Mucosa of stomach (tissue), 1 donor: ENCODE measurements at regions not wholly inside any gene's neighbourhood (a gene's known extent, or its start where the extent isn't known, plus 50 kb on each side); places are given as distances from the start of the nearest gene placed in this dataset.

Source experiments
- H3K27me3 ChIP-seq: one replicate; pipeline ENCODE4 v1.7.0; 2013; ENCODE audit warnings: mild to moderate bottlenecking, low read length; ENCODE audit not compliant: control insufficient read depth, insufficient read depth
- H3K36me3 ChIP-seq: one replicate; pipeline ENCODE4 v1.7.0; 2013; ENCODE audit warnings: low read length; ENCODE audit not compliant: control insufficient read depth, insufficient read depth
- H3K4me1 ChIP-seq: one replicate; pipeline ENCODE4 v1.7.0; 2013; ENCODE audit warnings: mild to moderate bottlenecking, low read length; ENCODE audit not compliant: control insufficient read depth, insufficient read depth
- H3K4me3 ChIP-seq: one replicate; pipeline ENCODE4 v1.7.0; 2013; ENCODE audit warnings: low read length
- H3K9ac ChIP-seq: one replicate; pipeline ENCODE4 v1.7.0; 2013; ENCODE audit warnings: mild to moderate bottlenecking, low read length, moderate library complexity
- H3K9me3 ChIP-seq: one replicate; pipeline ENCODE4 v1.7.0; 2013; ENCODE audit warnings: mild to moderate bottlenecking, low read length, moderate library complexity; ENCODE audit not compliant: control insufficient read depth
- donor health status: Pancreatic carcinoma.

- Histone ChIP-seq H3K27me3 (no peaks in the 10 kb centered on the region), H3K4me1 (no peaks in the 10 kb centered on the region), H3K36me3 (no peaks in the 10 kb centered on the region), H3K9me3 (no peaks in the 10 kb centered on the region), H3K9ac (no peak overlapping the region), H3K4me3 (no peak overlapping the region)
Measured at GRCh38 chr15:69949485-69949884, 148.2 kb downstream of the TLE3 start.

- Histone ChIP-seq H3K4me3 (no peak overlapping the region), H3K27me3 (no peaks in the 10 kb centered on the region), H3K4me1 (no peaks in the 10 kb centered on the region), H3K36me3 (no peaks in the 10 kb centered on the region), H3K9me3 (no peaks in the 10 kb centered on the region), H3K9ac (no peak overlapping the region)
Measured at GRCh38 chr15:69951256-69951897, 146.3 kb downstream of the TLE3 start.

GRCh38 chr15:69951898-69952555 lies 145.7 kb downstream of the TLE3 start:
- Histone ChIP-seq H3K4me1 (no peaks in the 10 kb centered on the region), H3K27me3 (no peaks in the 10 kb centered on the region), H3K36me3 (no peaks in the 10 kb centered on the region), H3K9me3 (no peaks in the 10 kb centered on the region), H3K4me3 (no peak overlapping the region), H3K9ac (no peak overlapping the region)

GRCh38 chr15:69953051-69953450 lies 144.7 kb downstream of the TLE3 start:
- no peaks in the 10 kb centered on the region for H3K27me3 ChIP-seq
- H3K36me3 ChIP-seq = no peaks in the 10 kb centered on the region
- H3K4me1 ChIP-seq = no peaks in the 10 kb centered on the region
- H3K9ac ChIP-seq = no peak overlapping the region
- no peaks in the 10 kb centered on the region for H3K9me3 ChIP-seq
- no peak overlapping the region for H3K4me3 ChIP-seq

- H3K4me1 ChIP-seq = no peaks in the 10 kb centered on the region
Measured at GRCh38 chr15:69953816-69954215, 143.9 kb downstream of the TLE3 start.

GRCh38 chr15:69954666-69955065 lies 143.1 kb downstream of the TLE3 start:
- H3K4me3 ChIP-seq = no peak overlapping the region
- no peaks in the 10 kb centered on the region for H3K36me3 ChIP-seq
- H3K4me1 ChIP-seq = no peaks in the 10 kb centered on the region
- no peaks in the 10 kb centered on the region for H3K9me3 ChIP-seq
- no peaks in the 10 kb centered on the region for H3K27me3 ChIP-seq
- H3K9ac ChIP-seq = no peak overlapping the region

More at GRCh38 chr15:69953816-69954215, 143.9 kb downstream of the TLE3 start:
- no peak overlapping the region for H3K9ac ChIP-seq
- no peaks in the 10 kb centered on the region for H3K27me3 ChIP-seq
- no peak overlapping the region for H3K4me3 ChIP-seq
- no peaks in the 10 kb centered on the region for H3K9me3 ChIP-seq
- H3K36me3 ChIP-seq = no peaks in the 10 kb centered on the region

GRCh38 chr15:69955240-69955894 lies 142.3 kb downstream of the TLE3 start:
- Histone ChIP-seq H3K36me3 (no peaks in the 10 kb centered on the region), H3K4me3 (no peak overlapping the region), H3K4me1 (no peaks in the 10 kb centered on the region), H3K27me3 (no peaks in the 10 kb centered on the region), H3K9ac (no peak overlapping the region), H3K9me3 (no peaks in the 10 kb centered on the region)

- Histone ChIP-seq H3K27me3 (no peaks in the 10 kb centered on the region), H3K9ac (no peak overlapping the region), H3K4me3 (no peak overlapping the region), H3K4me1 (no peaks in the 10 kb centered on the region), H3K9me3 (no peaks in the 10 kb centered on the region), H3K36me3 (no peaks in the 10 kb centered on the region)
Measured at GRCh38 chr15:69956417-69956816, 141.3 kb downstream of the TLE3 start.

- Histone ChIP-seq H3K9me3 (no peaks in the 10 kb centered on the region), H3K4me3 (no peak overlapping the region), H3K4me1 (no peaks in the 10 kb centered on the region), H3K27me3 (no peaks in the 10 kb centered on the region), H3K36me3 (no peaks in the 10 kb centered on the region), H3K9ac (no peak overlapping the region)
Measured at GRCh38 chr15:69957175-69957574, 140.5 kb downstream of the TLE3 start.

- Histone ChIP-seq H3K36me3 (no peaks in the 10 kb centered on the region), H3K9me3 (no peaks in the 10 kb centered on the region), H3K4me1 (no peaks in the 10 kb centered on the region), H3K27me3 (no peaks in the 10 kb centered on the region), H3K9ac (no peak overlapping the region), H3K4me3 (no peak overlapping the region)
Measured at GRCh38 chr15:69958496-69959084, 139.1 kb downstream of the TLE3 start.

GRCh38 chr15:69962561-69962960 lies 135.2 kb downstream of the TLE3 start:
- no peak overlapping the region for H3K4me3 ChIP-seq
- no peaks in the 10 kb centered on the region for H3K9me3 ChIP-seq
- H3K27me3 ChIP-seq = no peaks in the 10 kb centered on the region
- no peak overlapping the region for H3K9ac ChIP-seq
- no peaks in the 10 kb centered on the region for H3K4me1 ChIP-seq
- H3K36me3 ChIP-seq = no peaks in the 10 kb centered on the region

GRCh38 chr15:69963385-69963784 lies 134.3 kb downstream of the TLE3 start:
- no peaks in the 10 kb centered on the region for H3K36me3 ChIP-seq
- no peaks in the 10 kb centered on the region for H3K27me3 ChIP-seq

More at GRCh38 chr15:69963385-69963784, 134.3 kb downstream of the TLE3 start:
- Histone ChIP-seq H3K4me1 (no peaks in the 10 kb centered on the region), H3K9me3 (no peaks in the 10 kb centered on the region), H3K4me3 (no peak overlapping the region), H3K9ac (no peak overlapping the region)
